ENCODE measurements at regions not wholly inside any gene's neighbourhood (a gene's known extent, or its start where the extent isn't known, plus 50 kb on each side); places are given as distances from the start of the nearest gene placed in this dataset.

- Histone ChIP-seq H3K9me3 (ENCODE audit: control insufficient read depth in 3 of 3, low read length in 3 of 3) (no peaks in the 10 kb centered on the region), H3K27ac (ENCODE audit: low read depth, low read length) (no peak overlapping the region)
Observed at GRCh38 chr6:4553387-4553786, 222.8 kb upstream of the CDYL start.

GRCh38 chr6:4550227-4550597, 226.0 kb upstream of the CDYL start:
- H3K9me3 ChIP-seq (ENCODE audit: control insufficient read depth in 3 of 3, low read length in 3 of 3), result no peaks in the 10 kb centered on the region
- H3K4me1 ChIP-seq (ENCODE audit: control insufficient read depth in 3 of 3, insufficient read depth in 3 of 3, low read length in 3 of 3), result peaks cover 0 to 7% (median 6%) of the 10 kb centered on the region in 3 donors
- H3K36me3 ChIP-seq (ENCODE audit: control insufficient read depth in 3 of 3, insufficient read depth in 3 of 3, low read length in 3 of 3), result no peaks in the 10 kb centered on the region
- peaks cover 0 to 7% (median 3%) of the 10 kb centered on the region in 3 donors for H3K27me3 ChIP-seq (ENCODE audit: control insufficient read depth in 3 of 3, insufficient read depth in 3 of 3, low read length in 3 of 3)
- H3K4me3 ChIP-seq (ENCODE audit: low read length in 3 of 3), result no peak overlapping the region
- H3K9ac ChIP-seq (ENCODE audit: low read depth in 1 of 3, low read length in 3 of 3), result no peak overlapping the region
- no peak overlapping the region for H3K27ac ChIP-seq (ENCODE audit: low read depth, low read length)

More at GRCh38 chr6:4553387-4553786, 222.8 kb upstream of the CDYL start:
- Histone ChIP-seq H3K9ac (ENCODE audit: low read depth in 1 of 3, low read length in 3 of 3) (no peak overlapping the region), H3K27me3 (ENCODE audit: control insufficient read depth in 3 of 3, insufficient read depth in 3 of 3, low read length in 3 of 3) (peaks cover 0 to 7% (median 3%) of the 10 kb centered on the region in 3 donors), H3K4me1 (ENCODE audit: control insufficient read depth in 3 of 3, insufficient read depth in 3 of 3, low read length in 3 of 3) (no peaks in the 10 kb centered on the region), H3K4me3 (ENCODE audit: low read length in 3 of 3) (no peak overlapping the region), H3K36me3 (ENCODE audit: control insufficient read depth in 3 of 3, insufficient read depth in 3 of 3, low read length in 3 of 3) (no peaks in the 10 kb centered on the region)

GRCh38 chr6:4549556-4550226, 226.5 kb upstream of the CDYL start:
- H3K9me3 ChIP-seq (ENCODE audit: control insufficient read depth in 3 of 3, low read length in 3 of 3), result no peaks in the 10 kb centered on the region
- H3K4me3 ChIP-seq (ENCODE audit: low read length in 3 of 3), result no peak overlapping the region
- no peak overlapping the region for H3K9ac ChIP-seq (ENCODE audit: low read depth in 1 of 3, low read length in 3 of 3)
- H3K4me1 ChIP-seq (ENCODE audit: control insufficient read depth in 3 of 3, insufficient read depth in 3 of 3, low read length in 3 of 3), result peaks cover 0 to 7% (median 6%) of the 10 kb centered on the region in 3 donors
- peaks cover 0 to 7% (median 3%) of the 10 kb centered on the region in 3 donors for H3K27me3 ChIP-seq (ENCODE audit: control insufficient read depth in 3 of 3, insufficient read depth in 3 of 3, low read length in 3 of 3)
- no peaks in the 10 kb centered on the region for H3K36me3 ChIP-seq (ENCODE audit: control insufficient read depth in 3 of 3, insufficient read depth in 3 of 3, low read length in 3 of 3)
- no peak overlapping the region for H3K27ac ChIP-seq (ENCODE audit: low read depth, low read length)

GRCh38 chr6:4545893-4546292, 230.3 kb upstream of the CDYL start:
- H3K9me3 ChIP-seq (ENCODE audit: control insufficient read depth in 3 of 3, low read length in 3 of 3), result no peaks in the 10 kb centered on the region
- no peak overlapping the region for H3K4me3 ChIP-seq (ENCODE audit: low read length in 3 of 3)
- H3K36me3 ChIP-seq (ENCODE audit: control insufficient read depth in 3 of 3, insufficient read depth in 3 of 3, low read length in 3 of 3), result no peaks in the 10 kb centered on the region
- H3K9ac ChIP-seq (ENCODE audit: low read depth in 1 of 3, low read length in 3 of 3), result no peak overlapping the region
- no peak overlapping the region for H3K27ac ChIP-seq (ENCODE audit: low read depth, low read length)
- H3K27me3 ChIP-seq (ENCODE audit: control insufficient read depth in 3 of 3, insufficient read depth in 3 of 3, low read length in 3 of 3), result no peaks in the 10 kb centered on the region
- peaks cover 0 to 7% (median 6%) of the 10 kb centered on the region in 3 donors for H3K4me1 ChIP-seq (ENCODE audit: control insufficient read depth in 3 of 3, insufficient read depth in 3 of 3, low read length in 3 of 3)

GRCh38 chr6:4543596-4543995, 232.6 kb upstream of the CDYL start:
- H3K4me3 ChIP-seq (ENCODE audit: low read length in 3 of 3), result no peak overlapping the region
- peaks cover 0 to 7% (median 6%) of the 10 kb centered on the region in 3 donors for H3K4me1 ChIP-seq (ENCODE audit: control insufficient read depth in 3 of 3, insufficient read depth in 3 of 3, low read length in 3 of 3)
- no peaks in the 10 kb centered on the region for H3K9me3 ChIP-seq (ENCODE audit: control insufficient read depth in 3 of 3, low read length in 3 of 3)
- no peaks in the 10 kb centered on the region for H3K36me3 ChIP-seq (ENCODE audit: control insufficient read depth in 3 of 3, insufficient read depth in 3 of 3, low read length in 3 of 3)
- H3K27ac ChIP-seq (ENCODE audit: low read depth, low read length), result no peak overlapping the region
- H3K9ac ChIP-seq (ENCODE audit: low read depth in 1 of 3, low read length in 3 of 3), result no peak overlapping the region
- no peaks in the 10 kb centered on the region for H3K27me3 ChIP-seq (ENCODE audit: control insufficient read depth in 3 of 3, insufficient read depth in 3 of 3, low read length in 3 of 3)

GRCh38 chr6:4533576-4533975, 242.6 kb upstream of the CDYL start:
- no peak overlapping the region for H3K9ac ChIP-seq (ENCODE audit: low read depth in 1 of 3, low read length in 3 of 3)
- no peaks in the 10 kb centered on the region for H3K4me1 ChIP-seq (ENCODE audit: control insufficient read depth in 3 of 3, insufficient read depth in 3 of 3, low read length in 3 of 3)
- no peaks in the 10 kb centered on the region for H3K27me3 ChIP-seq (ENCODE audit: control insufficient read depth in 3 of 3, insufficient read depth in 3 of 3, low read length in 3 of 3)
- no peak overlapping the region for H3K4me3 ChIP-seq (ENCODE audit: low read length in 3 of 3)
- H3K27ac ChIP-seq (ENCODE audit: low read depth, low read length), result no peak overlapping the region
- H3K36me3 ChIP-seq (ENCODE audit: control insufficient read depth in 3 of 3, insufficient read depth in 3 of 3, low read length in 3 of 3), result no peaks in the 10 kb centered on the region
- peaks cover 0 to 2% (median 0%) of the 10 kb centered on the region in 3 donors for H3K9me3 ChIP-seq (ENCODE audit: control insufficient read depth in 3 of 3, low read length in 3 of 3)

GRCh38 chr6:4531406-4531805, 244.8 kb upstream of the CDYL start:
- no peak overlapping the region for H3K4me3 ChIP-seq (ENCODE audit: low read length in 3 of 3)
- no peak overlapping the region for H3K27ac ChIP-seq (ENCODE audit: low read depth, low read length)
- no peak overlapping the region for H3K9ac ChIP-seq (ENCODE audit: low read depth in 1 of 3, low read length in 3 of 3)
- no peaks in the 10 kb centered on the region for H3K9me3 ChIP-seq (ENCODE audit: control insufficient read depth in 3 of 3, low read length in 3 of 3)
- H3K4me1 ChIP-seq (ENCODE audit: control insufficient read depth in 3 of 3, insufficient read depth in 3 of 3, low read length in 3 of 3), result no peaks in the 10 kb centered on the region
- no peaks in the 10 kb centered on the region for H3K36me3 ChIP-seq (ENCODE audit: control insufficient read depth in 3 of 3, insufficient read depth in 3 of 3, low read length in 3 of 3)
- H3K27me3 ChIP-seq (ENCODE audit: control insufficient read depth in 3 of 3, insufficient read depth in 3 of 3, low read length in 3 of 3), result no peaks in the 10 kb centered on the region

- no peaks in the 10 kb centered on the region for H3K4me1 ChIP-seq (ENCODE audit: control insufficient read depth in 3 of 3, insufficient read depth in 3 of 3, low read length in 3 of 3)
- H3K27ac ChIP-seq (ENCODE audit: low read depth, low read length), result no peak overlapping the region
- no peaks in the 10 kb centered on the region for H3K36me3 ChIP-seq (ENCODE audit: control insufficient read depth in 3 of 3, insufficient read depth in 3 of 3, low read length in 3 of 3)
- peaks cover 0 to 2% (median 0%) of the 10 kb centered on the region in 3 donors for H3K9me3 ChIP-seq (ENCODE audit: control insufficient read depth in 3 of 3, low read length in 3 of 3)
- H3K27me3 ChIP-seq (ENCODE audit: control insufficient read depth in 3 of 3, insufficient read depth in 3 of 3, low read length in 3 of 3), result no peaks in the 10 kb centered on the region
- no peak overlapping the region for H3K9ac ChIP-seq (ENCODE audit: low read depth in 1 of 3, low read length in 3 of 3)
- H3K4me3 ChIP-seq (ENCODE audit: low read length in 3 of 3), result no peak overlapping the region
Observed at GRCh38 chr6:4522453-4522852, 253.8 kb upstream of the CDYL start.

- Histone ChIP-seq H3K9me3 (ENCODE audit: control insufficient read depth in 3 of 3, low read length in 3 of 3) (peaks cover 0 to 2% (median 0%) of the 10 kb centered on the region in 3 donors), H3K9ac (ENCODE audit: low read depth in 1 of 3, low read length in 3 of 3) (no peak overlapping the region), H3K4me1 (ENCODE audit: control insufficient read depth in 3 of 3, insufficient read depth in 3 of 3, low read length in 3 of 3) (no peaks in the 10 kb centered on the region), H3K4me3 (ENCODE audit: low read length in 3 of 3) (no peak overlapping the region), H3K27ac (ENCODE audit: low read depth, low read length) (no peak overlapping the region), H3K27me3 (ENCODE audit: control insufficient read depth in 3 of 3, insufficient read depth in 3 of 3, low read length in 3 of 3) (no peaks in the 10 kb centered on the region), H3K36me3 (ENCODE audit: control insufficient read depth in 3 of 3, insufficient read depth in 3 of 3, low read length in 3 of 3) (no peaks in the 10 kb centered on the region)
Observed at GRCh38 chr6:4521070-4521469, 255.1 kb upstream of the CDYL start.

GRCh38 chr6:4518506-4518905, 257.7 kb upstream of the CDYL start:
- H3K27ac ChIP-seq (ENCODE audit: low read depth, low read length), result no peak overlapping the region
- no peaks in the 10 kb centered on the region for H3K27me3 ChIP-seq (ENCODE audit: control insufficient read depth in 3 of 3, insufficient read depth in 3 of 3, low read length in 3 of 3)
- no peak overlapping the region for H3K9ac ChIP-seq (ENCODE audit: low read depth in 1 of 3, low read length in 3 of 3)
- H3K36me3 ChIP-seq (ENCODE audit: control insufficient read depth in 3 of 3, insufficient read depth in 3 of 3, low read length in 3 of 3), result no peaks in the 10 kb centered on the region
- no peak overlapping the region for H3K4me3 ChIP-seq (ENCODE audit: low read length in 3 of 3)
- no peaks in the 10 kb centered on the region for H3K9me3 ChIP-seq (ENCODE audit: control insufficient read depth in 3 of 3, low read length in 3 of 3)
- H3K4me1 ChIP-seq (ENCODE audit: control insufficient read depth in 3 of 3, insufficient read depth in 3 of 3, low read length in 3 of 3), result no peaks in the 10 kb centered on the region
